B cell (primary cell): ENCODE measurements at regions not wholly inside any gene's neighbourhood (a gene's known extent, or its start where the extent isn't known, plus 50 kb on each side); places are given as distances from the start of the nearest gene placed in this dataset.

ENCODE experiments used
- ATAC-seq: fragments of 200-7000 bp; cut with Tn5 transposase; one replicate; pipeline ENCODE4 v1.10.0; 2021; ENCODE audit warnings: low read depth, mild to moderate bottlenecking, moderate number of reproducible peaks, moderate library complexity
- CTCF ChIA-PET: fragments of 350-600 bp; sonication (Branson Sonifier 250); formaldehyde crosslinking; loops from one replicate; lab custom pipeline; 2021; ENCODE audit warnings: antibody characterized with exemption, inconsistent platforms; lab: Charles Lee
- POLR2A ChIA-PET: fragments of 350-600 bp; sonication (Branson Sonifier 250); formaldehyde crosslinking; loops from one replicate; lab custom pipeline; 2021; ENCODE audit warnings: antibody characterized with exemption; lab: Charles Lee
- DNase-seq: peaks from one replicate; pipeline ENCODE4 v3.0.0; 2013
- H2AFZ ChIP-seq: 2 replicates; pipeline ENCODE4 v1.6.1; 2012; ENCODE audit warnings: mild to moderate bottlenecking, low read depth, low read length; ENCODE audit not compliant: insufficient read depth, poor library complexity, severe bottlenecking
- H3K27ac ChIP-seq, 2 donors: 1 replicate in 1 of 2; 2 replicates in 1 of 2; pipeline ENCODE4 v1.5.1; 2012 to 2013; ENCODE audit warnings: low read length in 2 of 2, mild to moderate bottlenecking in 2 of 2, moderate library complexity in 1 of 2
- H3K27me3 ChIP-seq, 4 experiments: fragments of 200-600 bp in 1 of 4; sonication (generic) in 1 of 4; replicated peaks in 1 of 4; 1 replicate in 2 of 4; 2 replicates in 2 of 4; pipeline versions ENCODE4 v1.6.1 to v1.7.0; 2013 to 2016; ENCODE audit warnings: low read length in 3 of 4, mild to moderate bottlenecking in 2 of 4, mixed read lengths in 1 of 4, moderate library complexity in 1 of 4; ENCODE audit not compliant: insufficient read depth in 4 of 4, control insufficient read depth in 3 of 4; ENCODE audit errors: control extremely low read depth in 1 of 4
- H3K36me3 ChIP-seq, 2 experiments: replicated peaks in 1 of 2; 1 replicate in 1 of 2; 2 replicates in 1 of 2; pipeline versions ENCODE4 v1.6.1 to v1.7.1; 2013; ENCODE audit warnings: low read length in 1 of 2; ENCODE audit not compliant: insufficient read depth in 2 of 2, control insufficient read depth in 1 of 2; ENCODE audit errors: control extremely low read depth in 1 of 2, extremely low read depth in 1 of 2
- H3K4me1 ChIP-seq, 2 donors: fragments of 200-600 bp in 1 of 2; sonication (generic) in 1 of 2; 1 replicate in 1 of 2; 2 replicates in 1 of 2; pipeline versions ENCODE4 v1.5.1 to v1.6.1; 2013 to 2017; ENCODE audit warnings: low read length in 2 of 2; ENCODE audit not compliant: control insufficient read depth in 2 of 2, insufficient read depth in 2 of 2
- H3K4me2 ChIP-seq: replicated peaks from 2 replicates; pipeline ENCODE3; 2012; ENCODE audit warnings: mild to moderate bottlenecking, low read depth, low read length; ENCODE audit not compliant: poor library complexity, severe bottlenecking
- H3K4me3 ChIP-seq, 5 experiments: fragments of 200-600 bp in 1 of 5; sonication (generic) in 1 of 5; 1 replicate in 3 of 5; 2 replicates in 2 of 5; pipeline versions ENCODE4 v1.5.1 to v1.7.0; 2011 to 2016; ENCODE audit warnings: low read length in 4 of 5, mild to moderate bottlenecking in 4 of 5, low read depth in 2 of 5, control low read depth in 1 of 5, moderate library complexity in 1 of 5; ENCODE audit not compliant: insufficient read depth in 1 of 5; ENCODE audit errors: control extremely low read depth in 1 of 5, extremely low read depth in 1 of 5
- H3K79me2 ChIP-seq: fragments of 200-600 bp; sonication (generic); one replicate; pipeline ENCODE4 v1.6.0; 2016; ENCODE audit warnings: low read length; ENCODE audit not compliant: control insufficient read depth, insufficient read depth
- H3K9ac ChIP-seq: fragments of 200-600 bp; sonication (generic); 2 replicates; pipeline ENCODE4 v1.6.1; 2017; ENCODE audit warnings: mild to moderate bottlenecking, low read length, moderate library complexity
- H3K9me3 ChIP-seq, 3 donors: one replicate each; pipeline versions ENCODE4 v1.6.1 to v1.7.1; 2013; ENCODE audit warnings: low read length in 2 of 3; ENCODE audit not compliant: control insufficient read depth in 2 of 3, insufficient read depth in 1 of 3; ENCODE audit errors: control extremely low read depth in 1 of 3
- H4K20me1 ChIP-seq: 2 replicates; pipeline ENCODE4 v1.6.0; 2012; ENCODE audit warnings: mild to moderate bottlenecking, low read length; ENCODE audit not compliant: insufficient read depth, control insufficient read depth, poor library complexity, severe bottlenecking
- H3K27ac Mint-ChIP-seq: one replicate; pipeline ENCODE4 v1.8.0; 2021; ENCODE audit warnings: mixed read lengths
- H3K27me3 Mint-ChIP-seq: one replicate; pipeline ENCODE4 v1.8.0; 2021; ENCODE audit warnings: mixed read lengths
- H3K4me1 Mint-ChIP-seq: one replicate; pipeline ENCODE4 v1.8.0; 2021; ENCODE audit warnings: mixed read lengths
- H3K4me3 Mint-ChIP-seq: one replicate; pipeline ENCODE4 v1.8.0; 2021; ENCODE audit warnings: mixed read lengths
- H3K9me3 Mint-ChIP-seq: one replicate; pipeline ENCODE4 v1.8.0; 2022; ENCODE audit warnings: mixed read lengths; ENCODE audit not compliant: insufficient read depth
- EZH2 ChIP-seq: IDR thresholded peaks from 2 replicates; pipeline ENCODE4 v1.6.1; 2012; ENCODE audit warnings: borderline replicate concordance, low read depth, mild to moderate bottlenecking, moderate library complexity, low read length; ENCODE audit not compliant: insufficient read depth, poor library complexity, severe bottlenecking
- WGBS: methylation state at CpG from one replicate; pipeline ENCODE4 v1.1.5; 2013; ENCODE audit warnings: missing lambda C conversion rate; ENCODE audit not compliant: insufficient coverage; 5-methylcytosine and 5-hydroxymethylcytosine counted together
- intact Hi-C: fragments of 100-400 bp; cut with micrococcal nuclease; formaldehyde crosslinking; loops from one replicate; pipeline ENCODE4 v1.10.0; 2022
- TF ChIP-seq, protein P1 (sequence below): fragments of 200-600 bp; IDR thresholded peaks from one replicate; pipeline ENCODE4 v1.8.0; 2022; ENCODE audit warnings: antibody characterized with exemption, mild to moderate bottlenecking

DNA sequence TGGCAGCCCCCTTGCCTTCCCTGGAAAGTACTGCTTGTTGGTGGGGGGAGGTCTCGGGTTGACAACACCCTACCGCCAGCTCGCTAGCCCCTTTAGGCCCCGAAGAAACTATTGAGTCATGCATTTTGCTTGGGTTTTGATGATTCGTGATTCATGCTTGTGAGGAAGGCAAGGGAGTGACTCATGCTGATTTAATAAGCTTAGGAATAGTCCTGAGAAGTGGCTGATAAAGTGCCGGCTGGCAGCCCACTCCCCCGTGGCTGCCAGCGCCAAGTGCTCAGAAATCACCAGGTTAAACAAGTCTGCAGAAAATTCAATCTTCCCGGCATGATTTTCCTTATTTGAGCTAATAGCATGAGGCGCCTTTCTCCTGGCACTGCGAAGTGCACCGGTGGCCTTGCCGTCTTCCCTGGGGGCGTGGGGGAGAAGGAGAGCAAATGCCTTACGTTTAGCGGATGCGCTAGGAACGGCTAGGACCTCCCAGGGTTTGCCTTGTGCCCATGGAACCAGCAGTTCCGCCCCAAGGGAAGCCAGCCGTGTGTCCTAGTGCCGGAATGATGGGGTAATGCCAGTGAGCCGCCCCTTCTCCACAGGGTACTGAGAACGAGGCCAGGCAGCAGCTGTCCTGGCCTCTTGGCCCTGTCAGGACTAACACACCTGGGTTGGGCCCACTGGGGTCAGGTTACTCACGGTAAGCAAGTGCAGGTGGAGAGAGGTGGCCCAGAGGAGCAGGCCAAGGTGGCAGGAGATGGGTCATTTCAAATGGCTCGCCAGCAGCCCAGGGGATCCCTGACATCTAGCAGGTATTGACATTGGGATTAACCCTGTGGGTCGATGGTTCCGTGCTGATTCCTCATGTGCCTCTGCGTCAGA is 151.9 kb downstream of the MACROH2A1 start:
- no peak overlapping the region for H3K9ac ChIP-seq
- ChIA-PET CTCF (no interaction called here), POLR2A (no interaction called here)
- intact Hi-C loops: no loop called here
- Mint-ChIP-seq H3K4me3 (no peak overlapping the region), H3K27ac (no peak overlapping the region), H3K4me1 (no peaks in the 10 kb centered on the region), H3K9me3 (no peaks in the 10 kb centered on the region), H3K27me3 (no peaks in the 10 kb centered on the region)
- no peak overlapping the region for H3K4me3 ChIP-seq
- WGBS: 92% methylated on average over 25 of the region's 28 CpGs
- no peak overlapping the region for H2AFZ ChIP-seq
- DNase-seq (no peak), ATAC-seq (no peak)
- H3K27me3 ChIP-seq: no peaks in the 10 kb centered on the region
- H3K27ac ChIP-seq: no peak overlapping the region
- no peaks in the 10 kb centered on the region for H3K4me1 ChIP-seq
- no peaks in the 10 kb centered on the region for H3K79me2 ChIP-seq
- no peaks in the 10 kb centered on the region for H3K9me3 ChIP-seq
- H3K36me3 ChIP-seq: no peaks in the 10 kb centered on the region
- H3K4me2 ChIP-seq: no peak overlapping the region
- no peaks in the 10 kb centered on the region for H4K20me1 ChIP-seq
- TF ChIP-seq, protein P1, sequence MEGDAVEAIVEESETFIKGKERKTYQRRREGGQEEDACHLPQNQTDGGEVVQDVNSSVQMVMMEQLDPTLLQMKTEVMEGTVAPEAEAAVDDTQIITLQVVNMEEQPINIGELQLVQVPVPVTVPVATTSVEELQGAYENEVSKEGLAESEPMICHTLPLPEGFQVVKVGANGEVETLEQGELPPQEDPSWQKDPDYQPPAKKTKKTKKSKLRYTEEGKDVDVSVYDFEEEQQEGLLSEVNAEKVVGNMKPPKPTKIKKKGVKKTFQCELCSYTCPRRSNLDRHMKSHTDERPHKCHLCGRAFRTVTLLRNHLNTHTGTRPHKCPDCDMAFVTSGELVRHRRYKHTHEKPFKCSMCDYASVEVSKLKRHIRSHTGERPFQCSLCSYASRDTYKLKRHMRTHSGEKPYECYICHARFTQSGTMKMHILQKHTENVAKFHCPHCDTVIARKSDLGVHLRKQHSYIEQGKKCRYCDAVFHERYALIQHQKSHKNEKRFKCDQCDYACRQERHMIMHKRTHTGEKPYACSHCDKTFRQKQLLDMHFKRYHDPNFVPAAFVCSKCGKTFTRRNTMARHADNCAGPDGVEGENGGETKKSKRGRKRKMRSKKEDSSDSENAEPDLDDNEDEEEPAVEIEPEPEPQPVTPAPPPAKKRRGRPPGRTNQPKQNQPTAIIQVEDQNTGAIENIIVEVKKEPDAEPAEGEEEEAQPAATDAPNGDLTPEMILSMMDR: no peak
- no peak for TF ChIP-seq EZH2

DNA sequence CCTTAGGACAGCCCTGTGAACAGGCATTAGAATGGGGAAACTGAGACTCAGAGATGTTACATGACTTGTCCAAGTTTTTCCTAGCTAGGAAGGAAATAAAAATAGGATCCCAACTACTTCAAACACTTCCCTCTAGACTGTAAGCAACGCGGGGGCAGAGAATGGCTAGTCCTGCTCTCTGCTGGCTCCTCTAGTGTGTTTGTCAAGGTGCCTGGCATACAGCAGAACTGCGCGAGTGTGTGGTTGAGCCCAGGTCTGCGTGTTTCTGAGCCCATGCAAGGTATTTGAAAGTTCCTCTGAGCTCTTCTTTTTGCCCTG is 152.5 kb downstream of the MACROH2A1 start:
- H3K36me3 ChIP-seq: no peaks in the 10 kb centered on the region
- WGBS: 92% methylated on average over 5 of the region's 5 CpGs
- no peaks in the 10 kb centered on the region for H3K9me3 Mint-ChIP-seq

More for the DNA sequence above, 152.5 kb downstream of the MACROH2A1 start:
- CTCF ChIA-PET: no interaction called here
- H3K27ac Mint-ChIP-seq: no peak overlapping the region
- no peaks in the 10 kb centered on the region for H3K9me3 ChIP-seq
- no peak overlapping the region for H3K4me3 Mint-ChIP-seq
- TF ChIP-seq, protein P1: no peak
- no peak for TF ChIP-seq EZH2
- H3K27ac ChIP-seq: no peak overlapping the region
- H3K9ac ChIP-seq: no peak overlapping the region
- DNase-seq: no peak
- no peak overlapping the region for H2AFZ ChIP-seq
- no peaks in the 10 kb centered on the region for H3K27me3 Mint-ChIP-seq
- H3K4me1 Mint-ChIP-seq: no peaks in the 10 kb centered on the region
- intact Hi-C loops: no loop called here
- no peaks in the 10 kb centered on the region for H3K27me3 ChIP-seq
- H3K4me2 ChIP-seq: no peak overlapping the region
- no peaks in the 10 kb centered on the region for H3K79me2 ChIP-seq
- H4K20me1 ChIP-seq: no peaks in the 10 kb centered on the region
- H3K4me3 ChIP-seq: no peak overlapping the region
- no peak for ATAC-seq
- H3K4me1 ChIP-seq: no peaks in the 10 kb centered on the region
- POLR2A ChIA-PET: no interaction called here
